ENCODE measurements at regions not wholly inside any gene's neighbourhood (a gene's known extent, or its start where the extent isn't known, plus 50 kb on each side); places are given as distances from the start of the nearest gene placed in this dataset.

- intact Hi-C loops (cut with DNase I) = no loop called here
- no peak for DNase-seq
- no peak for TF ChIP-seq EP300 (IDR thresholded peaks at IDR 0.05)
- no peak for TF ChIP-seq POLR2A (IDR thresholded peaks at IDR 0.05)
- TF ChIP-seq CTCF (IDR thresholded peaks at IDR 0.05) = no peak
- Histone ChIP-seq H3K36me3 (no peaks in the 10 kb centered on the region), H3K27me3 (no peaks in the 10 kb centered on the region), H3K4me3 (no peak overlapping the region), H3K9me3 (no peaks in the 10 kb centered on the region), H3K27ac (no peak overlapping the region), H3K4me1 (ENCODE audit: insufficient read depth) (no peaks in the 10 kb centered on the region)
- WGBS, 3 donors = 93 to 95% (median 94%) methylated on average over 1 of the region's 1 CpG
Observed at GRCh38 chr18:53764086-53764485, 460.4 kb downstream of the MBD2 start.

GRCh38 chr18:53757328-53757727, 467.1 kb downstream of the MBD2 start:
- TF ChIP-seq CTCF (IDR thresholded peaks at IDR 0.05) = no peak
- TF ChIP-seq POLR2A (IDR thresholded peaks at IDR 0.05) = no peak
- Histone ChIP-seq H3K27me3 (no peaks in the 10 kb centered on the region), H3K9me3 (no peaks in the 10 kb centered on the region), H3K36me3 (no peaks in the 10 kb centered on the region), H3K4me3 (no peak overlapping the region), H3K4me1 (ENCODE audit: insufficient read depth) (no peaks in the 10 kb centered on the region), H3K27ac (no peak overlapping the region)
- WGBS, 3 donors = 37 to 51% (median 49%) methylated on average over 2 of the region's 2 CpGs
- no peak for DNase-seq
- intact Hi-C loops (cut with DNase I) = no loop called here

GRCh38 chr18:53756610-53756972, 467.9 kb downstream of the MBD2 start:
- DNase-seq = no peak
- Histone ChIP-seq H3K4me1 (ENCODE audit: insufficient read depth) (no peaks in the 10 kb centered on the region), H3K27ac (no peak overlapping the region), H3K9me3 (no peaks in the 10 kb centered on the region), H3K27me3 (no peaks in the 10 kb centered on the region), H3K36me3 (no peaks in the 10 kb centered on the region), H3K4me3 (no peak overlapping the region)
- intact Hi-C loops (cut with DNase I) = no loop called here
- no peak for TF ChIP-seq EP300 (IDR thresholded peaks at IDR 0.05)
- TF ChIP-seq CTCF (IDR thresholded peaks at IDR 0.05) = no peak
- TF ChIP-seq POLR2A (IDR thresholded peaks at IDR 0.05) = no peak
- WGBS, 3 donors = 72 to 76% (median 75%) methylated on average over 3 of the region's 3 CpGs

GRCh38 chr18:53755914-53756609, 468.4 kb downstream of the MBD2 start:
- H3K4me1 ChIP-seq (ENCODE audit: insufficient read depth) = no peaks in the 10 kb centered on the region
- no peaks in the 10 kb centered on the region for H3K27me3 ChIP-seq
- no peak overlapping the region for H3K4me3 ChIP-seq
- intact Hi-C loops (cut with DNase I) = no loop called here
- DNase-seq = no peak
- no peak overlapping the region for H3K27ac ChIP-seq
- TF ChIP-seq CTCF (IDR thresholded peaks at IDR 0.05) = no peak
- no peak for TF ChIP-seq POLR2A (IDR thresholded peaks at IDR 0.05)
- no peak for TF ChIP-seq EP300 (IDR thresholded peaks at IDR 0.05)
- H3K9me3 ChIP-seq = no peaks in the 10 kb centered on the region
- WGBS, 3 donors = 64 to 85% (median 66%) methylated on average over 5 of the region's 5 CpGs
- no peaks in the 10 kb centered on the region for H3K36me3 ChIP-seq

All from ovary (tissue), 7 donors.